HG03442 (cell line): ENCODE measurements at regions not wholly inside any gene's neighbourhood (a gene's known extent, or its start where the extent isn't known, plus 50 kb on each side); places are given as distances from the start of the nearest gene placed in this dataset.
"Not testable (repeated sequence)": the region's sequence is repeated elsewhere in the genome, so short reads cannot be mapped to it uniquely, and the experiment has no call there.

Experiments
- ATAC-seq: cut with Tn5 transposase; IDR thresholded peaks from one replicate; pipeline ENCODE4 v1.9.1; 2021; ENCODE audit warnings: mild to moderate bottlenecking, moderate library complexity; ENCODE audit not compliant: unreplicated experiment

DNA sequence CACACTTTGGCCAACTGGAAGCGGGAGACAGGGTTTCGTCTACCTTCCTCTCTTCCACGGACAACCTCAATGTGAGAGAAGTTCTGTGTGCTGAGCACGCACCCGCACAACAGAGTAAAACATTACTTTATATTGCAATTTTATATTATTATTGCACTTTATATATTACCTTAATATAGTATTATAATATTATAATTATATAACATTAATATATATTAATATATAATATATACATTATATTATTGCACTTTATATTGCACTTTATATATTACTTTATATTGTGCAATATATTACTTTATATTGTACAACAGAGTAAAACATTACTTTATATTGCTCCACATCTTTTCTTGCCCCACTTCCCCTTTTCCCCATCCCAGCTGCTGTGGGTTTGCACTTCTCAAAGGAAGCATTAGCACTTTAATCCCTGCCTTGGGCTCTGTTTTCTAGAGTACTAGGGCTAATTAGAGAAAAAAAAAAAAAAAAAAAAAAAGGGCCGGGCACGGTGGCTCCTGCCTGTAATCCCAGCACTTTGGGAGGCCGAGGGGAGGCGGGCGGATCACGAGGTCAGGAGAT lies 76.4 kb upstream of the SLC4A7 start:
- no peak for ATAC-seq

DNA sequence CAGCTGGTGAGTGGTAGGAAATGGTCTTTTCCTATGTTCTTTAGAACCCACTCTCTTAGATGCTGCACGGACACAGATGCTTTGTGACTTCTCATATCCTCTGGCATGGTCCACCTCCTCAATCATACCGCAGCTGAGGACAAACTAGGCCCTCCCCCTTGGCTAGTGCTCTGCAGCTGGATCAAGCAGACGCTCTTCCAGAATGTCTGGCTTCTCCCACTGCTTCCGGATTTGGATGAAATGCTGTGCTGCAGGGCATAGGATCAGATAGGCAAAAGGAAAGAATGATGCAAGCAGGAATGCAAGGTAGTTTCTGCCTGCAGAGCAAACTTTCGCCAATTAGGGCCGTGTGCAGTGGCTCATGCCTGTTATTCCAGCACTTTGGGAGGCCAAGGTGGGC lies 75.7 kb upstream of the SLC4A7 start:
- no peak for ATAC-seq

DNA sequence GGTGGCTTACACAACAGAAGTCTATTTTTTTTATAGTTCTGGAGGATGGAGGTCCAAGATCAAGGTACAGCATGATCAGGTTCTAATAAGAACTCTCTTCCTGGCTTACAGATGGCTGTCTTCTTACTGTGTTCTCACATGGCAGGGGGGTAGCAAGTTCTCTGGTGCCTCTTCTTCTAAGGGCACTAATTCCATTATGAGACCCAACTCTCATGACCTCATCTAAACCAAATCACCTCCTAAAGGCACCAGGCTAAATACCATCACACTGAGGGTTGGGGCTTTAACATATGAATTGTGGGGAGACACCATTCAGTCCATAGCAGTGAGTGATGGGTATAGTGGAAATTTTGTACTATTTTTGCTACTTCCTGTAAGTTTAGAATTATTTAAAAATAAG lies 75.2 kb upstream of the SLC4A7 start:
- ATAC-seq: no peak

DNA sequence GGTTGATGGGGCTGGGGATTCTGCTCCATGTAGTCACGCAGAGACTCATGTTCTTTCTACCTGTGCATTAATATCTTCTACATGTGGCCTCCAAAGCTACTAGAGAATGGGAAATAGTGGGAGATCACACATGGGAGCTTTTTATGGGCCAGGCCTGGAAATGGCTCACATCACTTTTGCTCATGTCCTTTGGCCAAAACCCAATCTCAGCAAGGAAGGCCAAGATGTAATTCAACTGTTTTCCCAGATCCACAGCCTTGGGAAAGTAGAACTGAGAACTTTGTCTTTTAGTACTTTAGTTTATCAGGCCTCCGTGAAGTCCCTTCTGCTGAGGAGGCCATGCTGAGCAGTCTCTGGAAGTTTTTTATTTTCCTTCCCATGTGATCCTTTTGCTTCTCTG lies 73.2 kb upstream of the SLC4A7 start:
- no peak for ATAC-seq

DNA sequence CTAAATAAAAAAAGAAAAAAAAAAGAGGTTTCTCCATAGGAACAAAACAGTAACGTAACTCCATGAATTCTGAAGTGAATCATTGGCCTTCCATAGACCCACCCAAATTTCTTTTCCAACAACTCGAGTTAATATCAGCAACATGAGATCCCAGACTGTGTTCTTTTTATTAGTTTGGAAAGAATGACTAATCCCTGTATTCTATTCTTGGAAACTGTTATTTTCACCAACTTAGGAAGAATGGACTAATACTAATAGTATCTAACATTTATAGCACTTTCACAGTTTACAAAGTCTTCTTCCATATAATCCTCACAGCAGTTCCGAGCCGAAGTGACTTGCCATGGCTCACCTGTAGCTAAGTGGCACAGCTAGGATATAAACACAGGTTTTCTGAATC lies 72.7 kb upstream of the SLC4A7 start:
- ATAC-seq: no peak

DNA sequence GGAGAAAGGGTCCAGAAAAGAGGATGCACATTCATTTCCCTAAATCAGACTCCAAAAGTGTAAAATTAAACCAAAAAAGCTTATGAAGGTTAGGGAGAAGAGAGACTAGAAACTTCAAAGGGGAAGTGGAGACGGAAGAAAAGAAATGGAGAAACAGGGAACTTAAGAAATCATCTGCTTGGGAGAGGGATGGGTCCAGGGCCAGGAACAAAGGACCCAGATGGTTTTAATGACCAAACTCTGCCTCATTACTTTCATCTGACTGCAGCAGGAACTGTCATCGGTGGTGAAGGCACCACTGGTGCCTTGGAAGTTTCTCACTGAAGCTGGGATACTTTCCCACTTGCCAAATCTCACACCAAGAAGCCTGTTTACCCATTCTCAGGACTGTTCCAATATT lies 70.5 kb upstream of the SLC4A7 start:
- no peak for ATAC-seq

DNA sequence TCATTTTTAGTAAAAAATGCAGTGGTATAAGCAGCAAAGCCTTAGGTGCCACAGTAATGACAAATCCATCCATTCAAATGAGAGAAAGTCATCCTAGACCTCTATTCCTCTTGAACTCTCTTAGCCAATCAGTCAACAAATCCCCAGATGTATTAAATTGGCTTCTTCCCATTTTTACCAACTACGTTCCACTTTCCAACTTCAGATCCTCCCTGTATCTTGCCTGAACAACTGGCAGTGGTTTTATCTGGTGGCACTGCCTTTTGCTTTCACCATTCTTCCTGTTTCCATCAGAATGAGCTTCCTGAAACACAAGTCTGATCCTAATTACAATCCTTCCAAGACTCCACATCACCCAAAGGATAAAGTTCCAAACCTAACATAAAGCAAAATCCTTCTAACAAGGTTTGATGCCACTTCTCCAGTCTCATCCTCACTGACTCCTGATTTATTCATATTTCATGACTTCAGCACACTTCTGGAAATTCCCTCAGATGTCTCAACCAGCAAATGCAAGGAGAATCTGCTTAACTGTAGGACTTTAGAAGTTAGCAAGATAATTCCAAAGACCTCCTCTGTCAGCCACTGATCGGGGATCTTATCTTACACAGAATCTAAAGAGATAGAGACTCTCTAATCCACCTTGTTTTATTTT lies 69.8 kb upstream of the SLC4A7 start:
- no peak for ATAC-seq

DNA sequence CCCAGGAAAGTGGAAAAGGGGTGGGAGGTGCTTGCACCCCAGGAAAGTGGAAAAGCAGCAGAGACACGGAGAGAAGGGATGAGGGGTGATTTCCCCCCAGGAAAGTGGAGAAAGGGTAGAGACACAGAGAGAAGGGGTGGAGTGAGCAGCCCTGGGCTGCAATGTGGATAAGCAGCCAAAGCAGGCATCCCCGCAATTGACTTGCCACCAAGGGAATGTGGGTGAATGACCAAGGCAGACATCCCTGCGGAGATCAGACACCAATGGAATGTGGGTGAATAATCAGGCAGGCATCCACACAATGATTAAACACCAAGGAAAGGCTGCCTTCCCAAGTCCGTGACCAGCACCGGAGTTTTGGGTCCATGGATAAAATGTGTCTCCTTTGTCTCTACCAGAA lies 68.5 kb upstream of the SLC4A7 start:
- not testable (repeated sequence) for ATAC-seq

DNA sequence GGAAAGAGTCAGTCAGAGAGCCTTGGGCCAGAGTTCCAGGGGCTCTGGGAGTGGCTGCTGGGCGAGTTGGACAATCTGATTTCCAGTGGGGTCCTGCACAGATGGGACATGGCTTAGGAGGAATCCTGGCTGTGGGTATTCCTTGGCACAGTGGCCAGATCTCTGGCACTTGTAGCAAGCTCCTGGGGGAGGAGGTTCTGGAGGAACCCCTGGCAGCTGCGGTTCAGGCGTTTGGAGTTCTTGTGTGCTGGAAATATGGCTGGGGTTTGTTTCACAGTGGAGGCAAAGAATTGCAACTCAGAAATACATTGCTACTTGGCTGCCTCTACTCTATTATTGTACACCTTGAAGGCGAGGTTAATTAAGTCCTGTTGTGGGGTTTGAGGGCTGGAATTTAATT lies 67.2 kb upstream of the SLC4A7 start:
- ATAC-seq: not testable (repeated sequence)

DNA sequence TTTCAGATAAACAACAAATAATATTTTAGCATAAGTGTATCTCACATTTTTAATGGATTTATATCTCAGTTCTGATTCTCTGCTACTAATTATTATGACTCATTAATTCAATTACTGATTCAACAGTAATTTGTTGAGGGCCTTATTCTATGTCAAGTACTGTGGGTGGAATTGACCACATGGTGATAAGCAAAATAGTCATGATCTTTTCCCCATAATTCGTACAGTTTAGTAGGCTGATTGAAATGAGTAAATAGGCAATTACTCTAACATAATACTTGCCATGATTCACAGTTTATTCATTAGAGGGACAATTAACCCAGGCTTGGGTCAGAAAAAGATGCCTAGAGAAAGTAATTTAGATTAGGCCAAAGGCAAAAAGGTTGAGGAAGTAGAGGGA lies 60.9 kb upstream of the SLC4A7 start:
- no peak for ATAC-seq

DNA sequence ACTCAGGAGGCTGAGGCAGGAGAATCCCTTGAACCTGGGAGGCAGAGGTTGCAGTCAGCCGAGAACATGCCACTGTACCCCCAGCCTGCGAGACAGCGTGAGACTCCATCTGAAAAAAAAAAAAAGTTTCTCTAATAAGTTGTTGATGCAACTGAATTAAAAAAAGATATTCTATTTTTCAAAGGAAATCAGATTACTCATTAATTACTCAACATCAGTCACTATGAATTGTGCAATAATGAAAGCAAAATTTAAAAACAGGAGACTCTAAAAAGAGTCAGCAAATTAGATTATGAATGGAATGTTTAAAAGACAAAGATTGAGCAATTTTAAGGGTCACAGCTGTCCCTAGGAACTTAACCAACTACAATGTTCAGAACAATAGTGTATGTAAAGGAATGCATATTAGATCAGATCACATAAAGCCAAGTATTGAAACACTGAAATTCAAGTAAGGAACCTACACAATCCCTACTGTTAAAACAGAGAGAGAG lies 60.2 kb upstream of the SLC4A7 start:
- ATAC-seq: no peak

DNA sequence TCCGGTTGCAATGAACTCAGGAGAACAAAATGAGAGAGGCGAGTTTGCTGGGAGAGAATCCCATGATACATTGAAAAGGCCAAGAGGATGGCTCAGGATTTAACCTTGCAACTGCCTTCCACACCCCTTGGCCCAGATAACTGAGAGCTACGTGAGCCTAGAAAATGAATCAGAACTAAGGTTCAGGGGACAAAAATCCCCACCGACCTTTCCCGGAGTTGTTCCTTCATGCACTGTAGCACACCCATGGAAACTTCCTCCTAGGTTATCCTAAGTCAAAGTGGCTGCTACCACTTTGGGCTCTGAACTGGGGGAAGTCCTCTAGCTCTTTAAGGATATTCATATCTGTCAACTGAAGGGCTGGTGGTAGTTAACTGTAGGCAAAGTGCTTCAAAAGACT lies 58.3 kb upstream of the SLC4A7 start:
- no peak for ATAC-seq

DNA sequence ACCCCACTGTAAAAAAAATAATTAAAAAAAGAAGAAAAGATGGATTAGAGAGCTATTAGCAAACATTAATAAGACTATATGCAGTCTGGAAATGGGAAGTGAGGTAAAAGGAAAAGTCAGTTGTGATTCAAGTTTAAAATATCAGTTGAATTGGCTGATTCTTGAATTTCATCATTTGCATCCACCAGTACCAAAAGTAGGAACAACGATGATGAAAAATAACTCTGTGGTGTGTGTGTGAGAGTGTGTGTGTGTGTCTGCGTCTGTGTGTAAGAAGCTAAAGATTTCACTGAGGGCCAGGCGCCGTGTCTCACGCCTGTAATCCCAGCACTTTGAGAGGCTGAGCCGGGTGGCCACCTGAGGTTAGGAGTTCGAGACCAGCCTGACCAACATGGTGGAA lies 56.0 kb upstream of the SLC4A7 start:
- no peak for ATAC-seq

DNA sequence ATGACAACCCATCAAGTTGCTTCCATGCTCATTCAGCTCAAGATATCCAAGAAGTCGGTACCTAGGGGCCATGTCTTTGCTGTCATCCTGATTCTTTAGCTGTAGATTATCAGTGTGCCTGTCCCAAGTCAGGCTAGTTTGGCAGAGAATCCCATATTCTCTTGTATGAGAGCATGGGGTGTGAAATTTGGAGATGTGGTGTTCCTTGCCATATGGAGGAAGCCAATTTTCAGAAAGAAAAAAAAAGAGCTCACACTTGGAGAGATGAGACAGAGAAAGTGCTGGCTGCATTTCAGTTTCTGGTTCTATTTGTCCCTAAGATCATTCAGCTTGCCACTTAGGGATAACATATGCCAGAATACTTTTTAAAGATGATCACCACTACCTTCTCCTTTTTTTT lies 52.3 kb upstream of the SLC4A7 start:
- no peak for ATAC-seq

DNA sequence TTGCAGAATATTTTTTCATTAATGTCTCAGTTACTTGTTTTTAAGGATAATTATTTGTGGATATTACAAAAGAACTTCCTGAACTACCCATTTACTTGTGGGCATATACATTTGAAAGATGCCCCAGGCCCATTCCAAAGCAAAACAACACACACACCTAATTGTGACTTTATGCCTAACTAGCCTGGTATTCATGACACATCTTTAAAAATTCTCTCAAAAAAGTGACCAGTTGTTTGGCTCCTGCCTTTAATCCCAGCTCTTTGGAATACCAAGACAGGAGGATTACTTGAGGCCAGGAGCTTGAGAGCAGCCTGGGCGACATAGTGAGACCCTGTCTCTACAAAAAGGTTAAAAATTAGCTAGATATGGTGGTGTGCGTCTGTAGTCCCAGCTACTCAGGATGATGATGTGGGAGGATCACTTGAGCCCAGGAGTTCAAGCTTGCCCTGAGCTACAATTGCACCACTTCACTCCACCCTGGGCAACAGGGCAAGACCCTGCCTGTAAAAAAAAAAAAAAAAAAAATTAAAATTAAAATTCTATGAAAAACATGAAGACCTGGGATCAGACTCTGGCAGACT lies 51.7 kb upstream of the SLC4A7 start:
- no peak for ATAC-seq

DNA sequence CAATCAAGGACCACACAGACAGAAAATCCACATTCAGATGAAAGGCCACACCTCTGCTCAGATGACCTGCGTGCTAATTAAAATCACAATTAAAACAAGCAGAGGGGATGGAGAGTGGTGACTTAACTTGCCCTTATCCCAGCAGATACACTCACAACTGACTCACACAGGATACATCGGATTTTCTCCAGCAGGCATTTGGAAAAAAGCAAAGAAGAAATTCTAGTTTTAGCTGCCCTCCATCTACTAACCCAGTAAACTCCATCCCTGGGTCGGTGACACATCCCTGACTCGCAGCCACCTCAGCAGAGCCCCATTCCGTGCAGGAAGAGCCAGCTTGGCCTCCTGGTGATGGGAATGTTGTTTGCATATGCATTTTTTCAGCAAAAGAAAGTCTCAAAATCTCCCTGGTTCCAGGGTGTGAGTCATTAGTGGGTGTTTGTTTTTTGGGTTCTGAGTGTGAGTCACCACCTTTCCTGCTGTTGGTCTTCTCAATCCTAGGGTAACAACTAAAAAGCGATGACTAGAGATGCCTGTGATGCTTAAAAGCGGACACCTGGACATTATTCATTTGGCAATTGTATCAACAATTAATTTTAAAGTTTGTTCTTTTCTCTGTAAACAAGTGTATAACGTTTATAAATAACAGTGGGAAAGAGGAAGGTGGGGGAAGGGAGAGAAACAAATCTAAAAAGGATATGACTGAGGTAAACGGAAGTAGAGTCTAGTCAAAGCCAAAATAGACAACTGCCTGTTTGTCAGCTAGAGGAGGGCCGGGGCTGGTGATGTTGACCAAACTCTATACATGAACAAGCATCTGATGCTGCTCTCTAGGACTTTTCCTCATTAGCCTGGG lies 49.8 kb upstream of the SLC4A7 start:
- peak; percentile 74 for ATAC-seq
